ENCODE measurements at regions not wholly inside any gene's neighbourhood (a gene's known extent, or its start where the extent isn't known, plus 50 kb on each side); places are given as distances from the start of the nearest gene placed in this dataset.

- TF ChIP-seq, protein P1, sequence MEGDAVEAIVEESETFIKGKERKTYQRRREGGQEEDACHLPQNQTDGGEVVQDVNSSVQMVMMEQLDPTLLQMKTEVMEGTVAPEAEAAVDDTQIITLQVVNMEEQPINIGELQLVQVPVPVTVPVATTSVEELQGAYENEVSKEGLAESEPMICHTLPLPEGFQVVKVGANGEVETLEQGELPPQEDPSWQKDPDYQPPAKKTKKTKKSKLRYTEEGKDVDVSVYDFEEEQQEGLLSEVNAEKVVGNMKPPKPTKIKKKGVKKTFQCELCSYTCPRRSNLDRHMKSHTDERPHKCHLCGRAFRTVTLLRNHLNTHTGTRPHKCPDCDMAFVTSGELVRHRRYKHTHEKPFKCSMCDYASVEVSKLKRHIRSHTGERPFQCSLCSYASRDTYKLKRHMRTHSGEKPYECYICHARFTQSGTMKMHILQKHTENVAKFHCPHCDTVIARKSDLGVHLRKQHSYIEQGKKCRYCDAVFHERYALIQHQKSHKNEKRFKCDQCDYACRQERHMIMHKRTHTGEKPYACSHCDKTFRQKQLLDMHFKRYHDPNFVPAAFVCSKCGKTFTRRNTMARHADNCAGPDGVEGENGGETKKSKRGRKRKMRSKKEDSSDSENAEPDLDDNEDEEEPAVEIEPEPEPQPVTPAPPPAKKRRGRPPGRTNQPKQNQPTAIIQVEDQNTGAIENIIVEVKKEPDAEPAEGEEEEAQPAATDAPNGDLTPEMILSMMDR (IDR thresholded peaks at IDR 0.05): no peak
- TF ChIP-seq POLR2AphosphoS5 (IDR thresholded peaks at IDR 0.05) (no peak), POLR2A (IDR thresholded peaks at IDR 0.05) (no peak)
Measured at GRCh38 chr17:73835605-73836004, 191.4 kb upstream of the SDK2 start.

All from breast epithelium (tissue), 3 donors.